Adrenal gland (tissue), 5 donors: ENCODE measurements at regions not wholly inside any gene's neighbourhood (a gene's known extent, or its start where the extent isn't known, plus 50 kb on each side); places are given as distances from the start of the nearest gene placed in this dataset.

Experiments
- POLR2A ChIP-seq, 2 donors: fragments of 450-650 bp; IDR thresholded peaks; one replicate each; pipeline ENCODE4 v1.6.1; 2017; ENCODE audit warnings: antibody characterized with exemption in 2 of 2, mild to moderate bottlenecking in 2 of 2, moderate library complexity in 1 of 2
- TF ChIP-seq, protein P1 (sequence below), 6 experiments: fragments of 450-650 bp in 4 of 6; fragments of 200-600 bp in 2 of 6; sonication (generic) in 1 of 6; IDR thresholded peaks; 1 replicate in 5 of 6; 2 replicates in 1 of 6; pipeline versions ENCODE4 v1.5.1 to v1.8.0; 2016 to 2021; ENCODE audit warnings: antibody characterized with exemption in 6 of 6, mild to moderate bottlenecking in 2 of 6, moderate library complexity in 1 of 6
- donor health status: DM: no; HTN: no; CAD: no.

DNA sequence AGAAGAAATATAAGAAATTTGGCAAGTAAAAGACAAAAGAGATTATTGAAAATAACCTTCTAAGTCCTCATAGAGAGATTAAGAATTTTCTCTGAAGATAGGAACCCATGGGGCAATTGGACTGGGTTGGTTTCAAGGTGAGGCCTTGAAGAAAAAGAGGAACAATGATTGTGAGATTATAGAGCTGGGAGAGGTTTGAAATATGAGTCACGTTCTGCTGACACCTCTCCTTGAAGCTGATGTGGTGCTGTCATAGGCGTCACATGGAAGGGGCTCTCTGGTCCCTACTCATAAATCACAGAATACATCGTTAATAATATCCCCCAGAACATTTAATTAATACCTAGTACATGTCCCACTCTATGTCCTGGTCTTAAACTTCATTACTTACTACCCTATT is 227.6 kb upstream of the PDE3A start:
- TF ChIP-seq, protein P1, sequence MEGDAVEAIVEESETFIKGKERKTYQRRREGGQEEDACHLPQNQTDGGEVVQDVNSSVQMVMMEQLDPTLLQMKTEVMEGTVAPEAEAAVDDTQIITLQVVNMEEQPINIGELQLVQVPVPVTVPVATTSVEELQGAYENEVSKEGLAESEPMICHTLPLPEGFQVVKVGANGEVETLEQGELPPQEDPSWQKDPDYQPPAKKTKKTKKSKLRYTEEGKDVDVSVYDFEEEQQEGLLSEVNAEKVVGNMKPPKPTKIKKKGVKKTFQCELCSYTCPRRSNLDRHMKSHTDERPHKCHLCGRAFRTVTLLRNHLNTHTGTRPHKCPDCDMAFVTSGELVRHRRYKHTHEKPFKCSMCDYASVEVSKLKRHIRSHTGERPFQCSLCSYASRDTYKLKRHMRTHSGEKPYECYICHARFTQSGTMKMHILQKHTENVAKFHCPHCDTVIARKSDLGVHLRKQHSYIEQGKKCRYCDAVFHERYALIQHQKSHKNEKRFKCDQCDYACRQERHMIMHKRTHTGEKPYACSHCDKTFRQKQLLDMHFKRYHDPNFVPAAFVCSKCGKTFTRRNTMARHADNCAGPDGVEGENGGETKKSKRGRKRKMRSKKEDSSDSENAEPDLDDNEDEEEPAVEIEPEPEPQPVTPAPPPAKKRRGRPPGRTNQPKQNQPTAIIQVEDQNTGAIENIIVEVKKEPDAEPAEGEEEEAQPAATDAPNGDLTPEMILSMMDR (IDR thresholded peaks at IDR 0.05): no peak
- no peak for TF ChIP-seq POLR2A (IDR thresholded peaks at IDR 0.05)
